Esophagus muscularis mucosa (tissue), 4 donors: ENCODE measurements at regions not wholly inside any gene's neighbourhood (a gene's known extent, or its start where the extent isn't known, plus 50 kb on each side); places are given as distances from the start of the nearest gene placed in this dataset.

Experiments
- DNase-seq: peaks from one replicate; pipeline ENCODE4 v3.0.0-alpha.2; 2017; ENCODE audit errors: extremely low spot score
- H3K27ac ChIP-seq, 4 donors: fragments of 200-600 bp; sonication (generic); replicated peaks in 1 of 4; 1 replicate in 3 of 4; 2 replicates in 1 of 4; pipeline ENCODE4 v1.5.1; 2016 to 2019; ENCODE audit warnings: mild to moderate bottlenecking in 1 of 4
- H3K27me3 ChIP-seq, 4 donors: fragments of 200-600 bp; sonication (generic); one replicate each; pipeline versions ENCODE4 v1.5.1 to v1.6.0; 2016 to 2019
- H3K36me3 ChIP-seq, 4 donors: fragments of 200-600 bp; sonication (generic); one replicate each; pipeline ENCODE4 v1.5.1; 2016 to 2019
- H3K4me1 ChIP-seq, 4 donors: fragments of 200-600 bp; sonication (generic); one replicate each; pipeline ENCODE4 v1.5.1; 2016 to 2019
- H3K4me3 ChIP-seq, 4 donors: fragments of 200-600 bp; sonication (generic); 1 replicate in 2 of 4; 2 replicates in 2 of 4; pipeline ENCODE4 v1.5.1; 2016 to 2019; ENCODE audit warnings: mild to moderate bottlenecking in 4 of 4, moderate library complexity in 1 of 4
- H3K9me3 ChIP-seq, 4 donors: fragments of 200-600 bp; sonication (generic); 1 replicate in 3 of 4; 2 replicates in 1 of 4; pipeline ENCODE4 v1.5.1; 2016 to 2019
- CTCF ChIP-seq, 3 experiments: fragments of 200-600 bp in 2 of 3; fragments of 450-650 bp in 1 of 3; sonication (generic) in 2 of 3; IDR thresholded peaks; one replicate each; pipeline ENCODE4 v1.5.1; 2017 to 2019; ENCODE audit warnings: antibody characterized with exemption in 3 of 3, mild to moderate bottlenecking in 2 of 3, moderate library complexity in 1 of 3
- EP300 ChIP-seq: sonication (generic); formaldehyde crosslinking; IDR thresholded peaks from one replicate; pipeline ENCODE4 v1.6.1; 2017; ENCODE audit warnings: antibody characterized with exemption
- POLR2A ChIP-seq: fragments of 450-650 bp; IDR thresholded peaks from one replicate; pipeline ENCODE4 v1.6.1; 2017; ENCODE audit warnings: antibody characterized with exemption, moderate library complexity, mild to moderate bottlenecking, low read depth
- POLR2AphosphoS5 ChIP-seq, 2 donors: sonication (generic); formaldehyde crosslinking; IDR thresholded peaks; one replicate each; pipeline ENCODE4 v1.6.1; 2017; ENCODE audit warnings: antibody characterized with exemption in 2 of 2
- WGBS: methylation state at CpG from one replicate; pipeline ENCODE4 v1.1.5; 2018; 5-methylcytosine and 5-hydroxymethylcytosine counted together
- intact Hi-C: fragments of 100-400 bp; cut with DNase I; formaldehyde crosslinking; loops from one replicate; pipeline ENCODE4 v1.15.1; 2023

DNA sequence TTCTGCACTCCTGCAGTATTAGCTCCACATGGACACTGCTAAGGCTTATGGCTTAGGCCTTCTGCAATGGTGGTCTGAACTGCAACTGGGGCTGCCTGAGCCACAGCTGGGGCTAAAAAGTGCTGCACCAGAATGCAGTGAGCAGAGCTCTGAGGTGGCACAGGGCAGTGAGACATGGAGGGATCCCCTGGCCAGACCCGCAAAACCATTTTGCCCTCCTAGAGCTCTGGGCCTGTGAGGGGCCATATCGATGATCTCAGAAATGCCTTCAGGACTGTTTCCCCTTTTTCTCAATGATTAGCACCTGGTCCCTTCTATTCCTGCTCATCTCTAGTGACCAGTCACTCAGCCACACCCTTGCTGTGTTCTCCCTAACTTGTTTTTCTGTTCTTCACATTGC lies 397.7 kb downstream of the UQCRFS1 start:
- TF ChIP-seq POLR2AphosphoS5 (IDR thresholded peaks at IDR 0.05): no peak
- TF ChIP-seq POLR2A: no peak
- TF ChIP-seq EP300: no peak
- no peak for TF ChIP-seq CTCF (IDR thresholded peaks at IDR 0.05)
- peak; percentile 89 for DNase-seq
- WGBS: 96% methylated on average over 2 of the region's 2 CpGs
- Histone ChIP-seq H3K27me3 (peaks cover 0 to 4% (median 0%) of the 10 kb centered on the region in 4 donors), H3K9me3 (no peaks in the 10 kb centered on the region), H3K4me3 (no peak overlapping the region), H3K36me3 (no peaks in the 10 kb centered on the region), H3K4me1 (no peaks in the 10 kb centered on the region), H3K27ac (no peak overlapping the region)
- intact Hi-C loops: no loop called here

GRCh38 chr19:28794301-28794700 lies 418.6 kb downstream of the UQCRFS1 start:
- intact Hi-C loops: no loop called here
- Histone ChIP-seq H3K27ac (no peak overlapping the region), H3K4me3 (no peak overlapping the region), H3K4me1 (peaks cover 0 to 10% (median 4%) of the 10 kb centered on the region in 4 donors), H3K9me3 (peaks cover 0 to 1% (median under 1%) of the 10 kb centered on the region in 4 donors), H3K27me3 (peaks cover 0 to 25% (median 12%) of the 10 kb centered on the region in 4 donors), H3K36me3 (no peaks in the 10 kb centered on the region)
- no peak for DNase-seq
- TF ChIP-seq POLR2AphosphoS5 (IDR thresholded peaks at IDR 0.05): no peak
- no peak for TF ChIP-seq EP300
- TF ChIP-seq POLR2A: no peak
- TF ChIP-seq CTCF (IDR thresholded peaks at IDR 0.05): no peak
- 66% methylated on average over 3 of the region's 3 CpGs for WGBS

DNA sequence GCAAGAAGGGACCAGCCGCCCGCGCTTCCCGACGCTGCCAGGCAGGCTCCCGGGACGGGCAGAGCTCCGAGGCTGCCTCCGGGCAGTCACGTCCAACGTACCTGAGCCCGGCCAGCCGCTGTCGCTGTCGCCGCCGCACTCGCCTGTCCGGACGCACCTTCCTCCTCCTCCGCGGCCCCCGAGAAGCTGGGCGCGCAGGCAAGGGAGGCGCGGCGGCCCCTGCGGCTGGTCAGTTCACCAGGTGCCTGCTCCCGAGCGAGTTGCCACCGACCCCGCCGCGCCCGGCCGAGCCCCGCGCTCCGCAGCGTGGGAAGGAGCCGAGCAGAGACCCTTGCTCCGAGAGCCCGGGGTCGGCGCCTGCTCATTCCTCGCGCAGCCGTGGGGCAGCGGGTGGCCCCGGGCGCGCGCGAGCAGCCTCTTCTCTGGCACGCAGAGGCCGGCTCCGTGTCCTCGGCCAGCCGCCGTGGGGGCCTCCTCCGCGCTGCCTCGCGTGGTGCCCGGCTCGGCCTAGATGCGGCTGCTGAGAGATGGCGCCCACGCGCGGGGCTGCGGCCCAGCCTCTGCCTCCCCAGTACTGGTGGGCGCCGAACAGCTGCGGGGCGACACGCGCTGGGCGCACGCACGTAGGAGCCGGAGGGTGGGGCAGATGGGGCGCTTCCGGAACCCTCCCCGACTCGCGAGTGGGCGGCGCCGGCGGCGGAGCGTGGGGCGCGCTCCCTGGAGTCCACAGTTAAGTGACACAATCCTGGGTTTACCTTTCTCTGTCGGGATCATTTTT lies 419.4 kb downstream of the UQCRFS1 start:
- H3K9me3 ChIP-seq: no peaks in the 10 kb centered on the region
- H3K4me3 ChIP-seq: peak overlapping the region in 3 of 4 donors; percentile 18 to 25 (median 22)
- H3K27ac ChIP-seq: no peak overlapping the region
- intact Hi-C loops: no loop called here
- TF ChIP-seq POLR2A (no peak), EP300 (no peak), CTCF (IDR thresholded peaks at IDR 0.05) (no peak), POLR2AphosphoS5 (IDR thresholded peaks at IDR 0.05) (no peak)
- peaks cover 0 to 10% (median 4%) of the 10 kb centered on the region in 4 donors for H3K4me1 ChIP-seq
- H3K36me3 ChIP-seq: no peaks in the 10 kb centered on the region
- H3K27me3 ChIP-seq: peaks cover 0 to 25% (median 12%) of the 10 kb centered on the region in 4 donors
- DNase-seq: no peak
- WGBS: 2% methylated on average over 6 of the region's 97 CpGs

GRCh38 chr19:28785971-28786370 lies 427.0 kb downstream of the UQCRFS1 start:
- intact Hi-C loops: no loop called here
- 11% methylated on average over 3 of the region's 3 CpGs for WGBS

DNA sequence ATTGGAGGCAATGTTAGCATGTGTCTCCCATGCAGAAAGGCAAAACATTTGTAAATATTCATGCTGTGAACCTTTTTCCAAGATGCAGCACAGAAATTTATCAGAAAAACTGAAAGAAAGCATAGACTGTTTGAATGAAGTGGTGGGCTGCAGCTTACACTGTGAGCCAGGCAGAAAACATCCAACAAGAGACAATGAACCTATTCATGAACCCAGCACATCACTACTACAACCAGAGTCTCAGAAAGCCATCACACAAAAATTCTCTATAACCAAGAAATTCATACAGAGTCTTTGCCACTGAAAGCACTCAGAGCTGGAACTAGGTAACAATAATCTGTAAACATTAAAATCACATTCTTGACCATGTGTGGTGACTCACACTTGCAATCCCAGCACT lies 448.9 kb downstream of the UQCRFS1 start:
- no peak overlapping the region for H3K4me3 ChIP-seq
- no peak overlapping the region for H3K27ac ChIP-seq
- no peaks in the 10 kb centered on the region for H3K27me3 ChIP-seq
- H3K9me3 ChIP-seq: peaks cover 0 to 28% (median 26%) of the 10 kb centered on the region in 4 donors
- DNase-seq: no peak
- no peaks in the 10 kb centered on the region for H3K4me1 ChIP-seq
- intact Hi-C loops: no loop called here
- no peak for TF ChIP-seq POLR2A
- no peak for TF ChIP-seq EP300
- TF ChIP-seq POLR2AphosphoS5 (IDR thresholded peaks at IDR 0.05): no peak
- no peak for TF ChIP-seq CTCF (IDR thresholded peaks at IDR 0.05)
- H3K36me3 ChIP-seq: no peaks in the 10 kb centered on the region

More at GRCh38 chr19:28785971-28786370, 427.0 kb downstream of the UQCRFS1 start:
- Histone ChIP-seq H3K27ac (no peak overlapping the region), H3K27me3 (no peaks in the 10 kb centered on the region), H3K9me3 (peaks cover 0 to 34% (median 22%) of the 10 kb centered on the region in 4 donors), H3K36me3 (no peaks in the 10 kb centered on the region), H3K4me3 (no peak overlapping the region), H3K4me1 (no peaks in the 10 kb centered on the region)
- TF ChIP-seq POLR2AphosphoS5 (IDR thresholded peaks at IDR 0.05): no peak
- no peak for DNase-seq
